OCI-LY1 (cell line): ENCODE measurements at regions not wholly inside any gene's neighbourhood (a gene's known extent, or its start where the extent isn't known, plus 50 kb on each side); places are given as distances from the start of the nearest gene placed in this dataset.
"Not testable (repeated sequence)": the region's sequence is repeated elsewhere in the genome, so short reads cannot be mapped to it uniquely, and the experiment has no call there.

Experiments used
- H2AFZ ChIP-seq: fragments of 200-600 bp; sonication (generic), shearing (Covaris generic); 2 replicates; pipeline ENCODE4 v1.6.0; 2014; ENCODE audit warnings: antibody characterized with exemption, mild to moderate bottlenecking, low read length
- H3F3A ChIP-seq: fragments of 200-600 bp; sonication (generic), shearing (Covaris generic); 2 replicates; pipeline ENCODE4 v1.6.0; 2014; ENCODE audit warnings: mild to moderate bottlenecking, antibody characterized with exemption, low read length, moderate library complexity; ENCODE audit not compliant: insufficient read depth
- H3K27ac ChIP-seq: fragments of 200-600 bp; sonication (generic); 2 replicates; pipeline ENCODE4 v1.5.1; 2014; ENCODE audit warnings: low read length, mixed run types, mild to moderate bottlenecking, low read depth; ENCODE audit not compliant: poor library complexity, severe bottlenecking
- H3K27me3 ChIP-seq: fragments of 200-600 bp; sonication (generic); 2 replicates; pipeline ENCODE4 v1.6.0; 2014; ENCODE audit warnings: antibody characterized with exemption, mild to moderate bottlenecking, low read length, moderate library complexity; ENCODE audit not compliant: insufficient read depth
- H3K36me3 ChIP-seq: fragments of 200-600 bp; sonication (generic); 2 replicates; pipeline ENCODE4 v1.6.1; 2014; ENCODE audit warnings: mild to moderate bottlenecking, antibody characterized with exemption, low read length, moderate library complexity, mixed read lengths; ENCODE audit not compliant: insufficient read depth
- H3K4me1 ChIP-seq: fragments of 200-600 bp; sonication (generic); 2 replicates; pipeline ENCODE4 v1.5.1; 2014; ENCODE audit warnings: mild to moderate bottlenecking, low read length, moderate library complexity; ENCODE audit not compliant: insufficient read depth, severe bottlenecking
- H3K4me2 ChIP-seq: fragments of 200-600 bp; sonication (generic), shearing (Covaris generic); 2 replicates; pipeline ENCODE4 v1.6.1; 2014; ENCODE audit warnings: low read length
- H3K4me3 ChIP-seq: fragments of 200-600 bp; sonication (generic); 2 replicates; pipeline ENCODE4 v1.5.1; 2014; ENCODE audit warnings: low read length, low read depth, mild to moderate bottlenecking, mixed read lengths; ENCODE audit not compliant: poor library complexity, severe bottlenecking
- H3K79me2 ChIP-seq: fragments of 200-600 bp; shearing (Covaris generic); 2 replicates; pipeline ENCODE4 v1.6.1; 2016; ENCODE audit warnings: mixed run types, low read length, mixed read lengths; ENCODE audit not compliant: insufficient read depth
- H3K9ac ChIP-seq: fragments of 200-600 bp; sonication (generic), shearing (Covaris generic); 2 replicates; pipeline ENCODE4 v1.6.1; 2014; ENCODE audit warnings: mild to moderate bottlenecking, low read length, mixed read lengths
- H3K9me2 ChIP-seq: fragments of 200-600 bp; sonication (generic), shearing (Covaris generic); 2 replicates; pipeline ENCODE4 v1.6.1; 2014; ENCODE audit warnings: low read depth, mild to moderate bottlenecking, low read length, mixed read lengths
- H3K9me3 ChIP-seq: fragments of 200-600 bp; shearing (Covaris generic); 2 replicates; pipeline ENCODE4 v1.6.1; 2014; ENCODE audit warnings: low read length, mixed read lengths
- H4K20me1 ChIP-seq: fragments of 200-600 bp; sonication (generic), shearing (Covaris generic); 2 replicates; pipeline ENCODE4 v1.6.0; 2016; ENCODE audit warnings: mild to moderate bottlenecking, low read length; ENCODE audit not compliant: insufficient read depth

DNA sequence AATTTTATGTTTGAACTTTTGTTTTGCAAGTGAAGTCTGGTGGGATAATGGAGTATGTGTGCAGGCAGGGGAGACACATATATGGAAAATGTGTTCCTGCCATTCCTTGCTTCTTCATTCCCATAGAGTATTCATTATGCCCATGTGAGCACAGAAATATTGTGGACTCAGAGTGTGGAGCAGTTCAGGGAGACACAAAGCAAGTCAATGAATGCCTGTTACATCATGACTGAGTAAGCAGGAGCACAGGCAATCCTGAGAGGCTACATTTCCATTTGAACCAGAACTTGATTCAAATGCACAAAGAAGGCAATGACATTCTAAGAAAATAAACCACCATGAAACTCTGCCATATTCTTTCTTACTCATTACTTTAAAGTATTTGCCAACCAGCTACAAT, 990.5 kb downstream of the PRIM2 start:
- not testable (repeated sequence) for H3K9me3 ChIP-seq, H2AFZ ChIP-seq, H3K36me3 ChIP-seq, H3K27me3 ChIP-seq, H3K9ac ChIP-seq, H3K4me1 ChIP-seq, H3K9me2 ChIP-seq, H3K79me2 ChIP-seq, H3K4me3 ChIP-seq, H3K4me2 ChIP-seq, H3F3A ChIP-seq, H4K20me1 ChIP-seq, H3K27ac ChIP-seq

DNA sequence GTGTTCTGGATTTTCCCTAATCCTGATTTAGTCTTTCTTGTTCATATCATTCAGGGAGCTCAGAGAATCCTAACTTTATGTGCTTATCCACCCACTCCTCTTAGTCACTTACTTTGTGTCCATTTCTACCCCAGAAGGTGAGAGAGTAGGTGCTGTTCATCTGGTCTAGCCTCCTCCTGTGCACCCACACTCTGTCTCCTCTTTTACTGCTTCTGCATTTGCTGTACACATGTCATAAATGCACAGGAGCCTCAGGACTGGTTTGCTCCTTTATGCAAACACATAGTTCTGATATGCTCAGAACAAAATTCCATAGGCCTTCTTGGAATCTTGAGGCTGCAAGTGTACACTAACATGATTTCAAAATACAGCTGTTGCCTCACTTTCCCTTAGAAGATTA, 1014.7 kb downstream of the PRIM2 start:
- not testable (repeated sequence) for H3K4me3 ChIP-seq, H3K27me3 ChIP-seq, H2AFZ ChIP-seq, H3K27ac ChIP-seq, H3K36me3 ChIP-seq, H3K9me2 ChIP-seq, H3K4me1 ChIP-seq, H3K9ac ChIP-seq, H4K20me1 ChIP-seq, H3K4me2 ChIP-seq, H3K79me2 ChIP-seq, H3K9me3 ChIP-seq, H3F3A ChIP-seq

DNA sequence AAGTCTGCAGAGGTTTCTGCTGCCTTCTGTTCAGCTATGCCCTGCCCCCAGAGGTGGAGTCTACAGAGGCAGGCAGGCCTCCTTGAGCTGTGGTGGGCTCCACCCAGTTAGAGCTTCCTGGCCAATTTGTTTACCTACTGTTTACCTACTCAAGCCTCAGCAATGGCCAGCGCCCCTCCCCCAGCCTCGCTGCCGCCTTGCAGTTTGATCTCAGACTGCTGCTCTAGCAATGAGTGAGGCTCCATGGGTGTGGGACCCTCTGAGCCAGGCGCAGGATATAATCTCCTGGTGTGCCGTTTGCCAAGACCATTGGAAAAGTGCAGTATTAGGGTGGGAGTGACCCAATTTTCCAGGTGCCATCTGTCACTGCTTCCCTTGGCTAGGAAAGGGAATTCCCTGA, 1024.9 kb downstream of the PRIM2 start:
- H3K79me2 ChIP-seq, H3K36me3 ChIP-seq, H2AFZ ChIP-seq, H3K4me1 ChIP-seq, H3F3A ChIP-seq, H3K4me3 ChIP-seq, H3K4me2 ChIP-seq, H3K9me3 ChIP-seq, H3K27me3 ChIP-seq, H4K20me1 ChIP-seq, H3K27ac ChIP-seq, H3K9me2 ChIP-seq, H3K9ac ChIP-seq: not testable (repeated sequence)

DNA sequence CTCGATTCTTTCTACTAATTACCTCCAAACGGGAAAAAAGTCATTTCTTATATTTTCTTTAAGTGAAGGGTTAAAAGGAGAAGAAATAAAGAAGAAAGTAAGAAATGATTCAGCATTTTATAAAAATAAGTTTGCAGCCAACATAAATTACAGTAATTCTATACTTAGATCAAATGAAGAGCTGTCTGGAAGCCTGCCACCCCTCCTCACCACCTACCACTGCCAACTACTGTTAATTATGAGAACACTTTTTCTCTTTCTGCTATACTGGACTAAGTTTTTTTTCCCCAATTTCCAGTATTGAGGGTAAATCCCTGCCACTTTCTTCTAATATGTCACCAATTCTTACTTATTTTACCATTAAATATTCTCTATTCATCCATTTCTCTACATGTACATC, 1030.1 kb downstream of the PRIM2 start:
- H3K4me2 ChIP-seq, H3K9ac ChIP-seq, H3K9me3 ChIP-seq, H2AFZ ChIP-seq, H3K4me3 ChIP-seq, H3K9me2 ChIP-seq, H3K36me3 ChIP-seq, H4K20me1 ChIP-seq, H3K27ac ChIP-seq, H3K4me1 ChIP-seq, H3K27me3 ChIP-seq, H3F3A ChIP-seq, H3K79me2 ChIP-seq: not testable (repeated sequence)

DNA sequence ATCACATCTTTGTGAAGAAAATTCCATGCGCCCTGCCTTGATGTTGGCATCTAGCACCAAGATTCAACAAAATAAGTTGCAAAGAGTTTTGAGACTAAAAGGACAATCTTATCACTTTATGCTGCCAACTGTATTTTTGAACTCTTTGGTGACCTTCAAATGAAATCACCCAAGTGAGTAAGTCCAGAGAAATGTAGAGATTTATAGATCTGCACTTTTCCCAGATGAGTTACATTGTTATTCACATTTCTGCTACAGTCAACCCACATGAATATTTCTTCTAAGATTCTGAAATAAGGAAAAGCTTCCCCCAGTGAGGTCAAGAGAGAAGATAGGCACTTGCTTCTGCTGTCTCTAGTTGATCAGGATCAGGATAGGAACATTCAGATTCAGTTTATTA, 1034.2 kb downstream of the PRIM2 start:
- H3K4me2 ChIP-seq, H3K4me1 ChIP-seq, H4K20me1 ChIP-seq, H3K27me3 ChIP-seq, H2AFZ ChIP-seq, H3K9me2 ChIP-seq, H3K27ac ChIP-seq, H3K4me3 ChIP-seq, H3K79me2 ChIP-seq, H3K9ac ChIP-seq, H3F3A ChIP-seq, H3K9me3 ChIP-seq, H3K36me3 ChIP-seq: not testable (repeated sequence)

DNA sequence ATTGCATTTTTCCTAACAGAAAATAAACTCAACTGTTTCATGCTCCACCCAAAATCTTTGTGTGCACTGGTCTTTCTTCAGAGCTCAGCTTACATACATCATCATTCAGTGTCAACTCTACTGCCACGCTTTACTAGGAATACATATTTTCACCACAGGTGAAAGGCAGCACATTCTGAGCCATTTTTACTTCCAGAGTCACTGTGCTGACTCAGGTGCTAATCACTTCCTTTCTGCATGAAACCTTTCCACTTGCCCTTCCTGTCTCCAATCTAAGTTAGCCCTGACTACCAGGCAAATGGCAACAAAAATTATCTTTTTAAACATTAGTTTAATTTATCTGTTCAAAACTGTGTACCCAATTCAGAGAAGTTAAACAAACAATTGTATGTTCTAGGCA, 1041.0 kb downstream of the PRIM2 start:
- not testable (repeated sequence) for H3K9me2 ChIP-seq, H3K9ac ChIP-seq, H3F3A ChIP-seq, H3K4me3 ChIP-seq, H3K36me3 ChIP-seq, H3K4me1 ChIP-seq, H3K79me2 ChIP-seq, H3K9me3 ChIP-seq, H2AFZ ChIP-seq, H3K4me2 ChIP-seq, H3K27ac ChIP-seq, H3K27me3 ChIP-seq, H4K20me1 ChIP-seq

DNA sequence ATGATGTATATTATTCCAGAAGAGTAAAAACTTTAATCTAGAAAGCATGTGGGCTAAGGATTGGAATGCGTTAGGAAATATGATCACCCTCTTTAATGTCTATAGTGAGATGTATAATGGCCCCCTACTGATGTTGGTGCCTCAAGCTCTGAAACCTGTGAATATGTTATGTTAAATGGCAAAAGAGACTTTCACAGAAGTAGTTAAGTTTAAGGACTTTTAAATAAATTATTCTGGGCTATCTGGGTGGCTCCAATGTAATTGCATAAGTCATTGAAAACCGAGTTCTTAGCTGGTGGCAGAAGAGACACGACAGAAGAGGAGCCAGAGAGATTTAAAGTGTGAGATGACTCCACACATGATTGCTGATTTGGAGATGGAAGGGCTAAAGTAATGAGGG, 1048.4 kb downstream of the PRIM2 start:
- not testable (repeated sequence) for H3K4me2 ChIP-seq, H3K4me3 ChIP-seq, H3K36me3 ChIP-seq, H3K9me2 ChIP-seq, H3K79me2 ChIP-seq, H2AFZ ChIP-seq, H3K27ac ChIP-seq, H3F3A ChIP-seq, H3K27me3 ChIP-seq, H4K20me1 ChIP-seq, H3K9ac ChIP-seq, H3K4me1 ChIP-seq, H3K9me3 ChIP-seq

DNA sequence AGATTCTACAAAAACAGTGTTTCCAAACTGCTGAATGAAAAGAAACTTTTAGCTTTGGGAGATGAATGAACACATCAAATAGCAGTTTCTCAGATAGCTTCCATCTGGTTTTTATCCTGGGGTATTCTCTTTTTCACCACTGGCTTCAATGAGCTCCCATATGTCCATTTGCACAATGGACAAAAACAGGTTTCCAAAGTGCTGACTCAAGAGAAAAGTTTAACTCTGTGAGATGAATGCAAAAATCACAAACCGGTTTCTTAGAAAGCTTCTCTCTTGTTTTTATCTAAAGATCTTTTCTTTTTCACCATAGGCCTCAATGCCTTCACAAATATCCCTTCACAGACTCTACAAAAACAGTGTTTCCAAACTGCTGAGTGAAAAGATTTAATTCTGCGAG, 1089.2 kb downstream of the PRIM2 start:
- H3K27me3 ChIP-seq, H2AFZ ChIP-seq, H4K20me1 ChIP-seq, H3K4me1 ChIP-seq, H3K27ac ChIP-seq, H3F3A ChIP-seq, H3K4me2 ChIP-seq, H3K9ac ChIP-seq, H3K9me3 ChIP-seq, H3K4me3 ChIP-seq, H3K9me2 ChIP-seq, H3K36me3 ChIP-seq, H3K79me2 ChIP-seq: not testable (repeated sequence)
